ENCODE measurements at regions not wholly inside any gene's neighbourhood (a gene's known extent, or its start where the extent isn't known, plus 50 kb on each side); places are given as distances from the start of the nearest gene placed in this dataset.

GRCh38 chr2:105969552-105969951 lies 224.5 kb downstream of the UXS1 start (continued):
- TF ChIP-seq NCOA4 (IDR thresholded peaks at IDR 0.05; ENCODE audit: partially characterized antibody) (no peak), SMARCA4 (IDR thresholded peaks at IDR 0.05) (no peak), RAD21 (CRISPR knock-in tag; conservative IDR thresholded peaks at IDR 0.05 in 1 of 2, IDR thresholded peaks at IDR 0.05 in 1 of 2) (peak in 1 of 2 experiments; percentile 65; a peak in 2 of 4 replicates), ZNF408 (CRISPR knock-in tag; IDR thresholded peaks at IDR 0.05; ENCODE audit: low read depth) (no peak), FOXA1 (IDR thresholded peaks at IDR 0.05; ENCODE audit: borderline replicate concordance) (no peak), CBX3 (IDR thresholded peaks at IDR 0.05; ENCODE audit: borderline replicate concordance in 1 of 2, low read length in 2 of 2) (peak in 1 of 2 experiments; percentile 19; a peak in 1 of 3 replicates), ZNF707 (CRISPR knock-in tag; conservative IDR thresholded peaks at IDR 0.05) (no peak), GABPB2 (CRISPR knock-in tag; conservative IDR thresholded peaks at IDR 0.05) (no peak)
- TF ChIP-seq, protein P1, sequence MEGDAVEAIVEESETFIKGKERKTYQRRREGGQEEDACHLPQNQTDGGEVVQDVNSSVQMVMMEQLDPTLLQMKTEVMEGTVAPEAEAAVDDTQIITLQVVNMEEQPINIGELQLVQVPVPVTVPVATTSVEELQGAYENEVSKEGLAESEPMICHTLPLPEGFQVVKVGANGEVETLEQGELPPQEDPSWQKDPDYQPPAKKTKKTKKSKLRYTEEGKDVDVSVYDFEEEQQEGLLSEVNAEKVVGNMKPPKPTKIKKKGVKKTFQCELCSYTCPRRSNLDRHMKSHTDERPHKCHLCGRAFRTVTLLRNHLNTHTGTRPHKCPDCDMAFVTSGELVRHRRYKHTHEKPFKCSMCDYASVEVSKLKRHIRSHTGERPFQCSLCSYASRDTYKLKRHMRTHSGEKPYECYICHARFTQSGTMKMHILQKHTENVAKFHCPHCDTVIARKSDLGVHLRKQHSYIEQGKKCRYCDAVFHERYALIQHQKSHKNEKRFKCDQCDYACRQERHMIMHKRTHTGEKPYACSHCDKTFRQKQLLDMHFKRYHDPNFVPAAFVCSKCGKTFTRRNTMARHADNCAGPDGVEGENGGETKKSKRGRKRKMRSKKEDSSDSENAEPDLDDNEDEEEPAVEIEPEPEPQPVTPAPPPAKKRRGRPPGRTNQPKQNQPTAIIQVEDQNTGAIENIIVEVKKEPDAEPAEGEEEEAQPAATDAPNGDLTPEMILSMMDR (IDR thresholded peaks at IDR 0.05 in 2 of 3, conservative IDR thresholded peaks at IDR 0.05 in 1 of 3; ENCODE audit: insufficient read depth in 2 of 3, low read depth in 1 of 3, low read length in 3 of 3), result peak; percentile 52 to 84 (median 60); a peak in 5 of 6 replicates
- TF ChIP-seq, protein P2, sequence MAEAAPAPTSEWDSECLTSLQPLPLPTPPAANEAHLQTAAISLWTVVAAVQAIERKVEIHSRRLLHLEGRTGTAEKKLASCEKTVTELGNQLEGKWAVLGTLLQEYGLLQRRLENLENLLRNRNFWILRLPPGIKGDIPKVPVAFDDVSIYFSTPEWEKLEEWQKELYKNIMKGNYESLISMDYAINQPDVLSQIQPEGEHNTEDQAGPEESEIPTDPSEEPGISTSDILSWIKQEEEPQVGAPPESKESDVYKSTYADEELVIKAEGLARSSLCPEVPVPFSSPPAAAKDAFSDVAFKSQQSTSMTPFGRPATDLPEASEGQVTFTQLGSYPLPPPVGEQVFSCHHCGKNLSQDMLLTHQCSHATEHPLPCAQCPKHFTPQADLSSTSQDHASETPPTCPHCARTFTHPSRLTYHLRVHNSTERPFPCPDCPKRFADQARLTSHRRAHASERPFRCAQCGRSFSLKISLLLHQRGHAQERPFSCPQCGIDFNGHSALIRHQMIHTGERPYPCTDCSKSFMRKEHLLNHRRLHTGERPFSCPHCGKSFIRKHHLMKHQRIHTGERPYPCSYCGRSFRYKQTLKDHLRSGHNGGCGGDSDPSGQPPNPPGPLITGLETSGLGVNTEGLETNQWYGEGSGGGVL (CRISPR knock-in tag; IDR thresholded peaks at IDR 0.05), result no peak
